IMR-90 (cell line): ENCODE measurements at regions not wholly inside any gene's neighbourhood (a gene's known extent, or its start where the extent isn't known, plus 50 kb on each side); places are given as distances from the start of the nearest gene placed in this dataset.
A peak's percentile ranks its signal among the peaks of the same experiment; 100 is the strongest.

ENCODE experiments used
- ATAC-seq: fragments of 200-7000 bp; cut with Tn5 transposase; 2 replicates; pipeline ENCODE4 v1.9.1; 2020; ENCODE audit warnings: low read depth, mild to moderate bottlenecking, moderate library complexity
- BruUV-seq: library from RNA; stranded (reverse); fragments of 400-500 nt; replicated peaks from 2 replicates; lab custom pipeline; 2021; lab: Mats Ljungman, UMichigan
- CTCF ChIA-PET: fragments of 300-600 bp; formaldehyde crosslinking; extraction: SDS; loops from one replicate; lab custom pipeline; 2021; ENCODE audit warnings: antibody characterized with exemption; lab: Yijun Ruan, JAX
- POLR2A ChIA-PET: fragments of 300-600 bp; sonication (Branson Sonifier 250); formaldehyde crosslinking; loops from one replicate; lab custom pipeline; 2022; ENCODE audit warnings: antibody characterized with exemption; ENCODE audit not compliant: unreplicated experiment; lab: Charles Lee
- DNase-seq: peaks from one replicate; pipeline ENCODE4 v3.0.0; 2013
- H2AFZ ChIP-seq: replicated peaks from 2 replicates; pipeline ENCODE3; 2013; ENCODE audit warnings: low read length, mild to moderate bottlenecking; ENCODE audit not compliant: poor library complexity
- H2AK5ac ChIP-seq: 2 replicates; pipeline ENCODE4 v1.6.1; 2013; ENCODE audit warnings: low read depth, low read length, inconsistent platforms
- H2AK9ac ChIP-seq: replicated peaks from 2 replicates; pipeline ENCODE3; 2013; ENCODE audit warnings: mild to moderate bottlenecking, low read depth, low read length, moderate library complexity; ENCODE audit not compliant: poor library complexity
- H2BK120ac ChIP-seq: 2 replicates; pipeline ENCODE4 v1.6.1; 2013; ENCODE audit warnings: low read depth, low read length, inconsistent platforms
- H2BK15ac ChIP-seq: 3 replicates; pipeline ENCODE4 v1.6.1; 2013; ENCODE audit warnings: low read depth, low read length, inconsistent platforms
- H2BK20ac ChIP-seq: 2 replicates; pipeline ENCODE4 v1.6.1; 2013; ENCODE audit warnings: low read depth, mild to moderate bottlenecking, inconsistent platforms, low read length, moderate library complexity
- H2BK5ac ChIP-seq: 2 replicates; pipeline ENCODE4 v1.6.1; 2013; ENCODE audit warnings: mild to moderate bottlenecking, low read depth, low read length, inconsistent platforms; ENCODE audit not compliant: poor library complexity, severe bottlenecking
- H3K14ac ChIP-seq: replicated peaks from 2 replicates; pipeline ENCODE4 v1.6.1; 2013; ENCODE audit warnings: low read depth, low read length, inconsistent platforms
- H3K18ac ChIP-seq: 2 replicates; pipeline ENCODE4 v1.6.1; 2013; ENCODE audit warnings: low read depth, low read length, control low read depth
- H3K23ac ChIP-seq: 2 replicates; pipeline ENCODE4 v1.6.1; 2013; ENCODE audit warnings: low read depth, low read length, inconsistent platforms
- H3K27ac ChIP-seq: 2 replicates; pipeline ENCODE4 v1.5.1; 2013; ENCODE audit warnings: mild to moderate bottlenecking, control low read depth, low read length; ENCODE audit not compliant: insufficient read depth
- H3K27me3 ChIP-seq: 2 replicates; pipeline ENCODE4 v1.6.1; 2013; ENCODE audit warnings: low read length; ENCODE audit not compliant: control insufficient read depth, insufficient read depth
- H3K36me3 ChIP-seq: 2 replicates; pipeline ENCODE4 v1.6.1; 2013; ENCODE audit warnings: low read length, mixed read lengths; ENCODE audit not compliant: control insufficient read depth, insufficient read depth
- H3K4ac ChIP-seq: 2 replicates; pipeline ENCODE4 v1.6.1; 2013; ENCODE audit warnings: low read depth, low read length, inconsistent platforms
- H3K4me1 ChIP-seq: 2 replicates; pipeline ENCODE4 v1.6.1; 2013; ENCODE audit warnings: low read length, mixed read lengths; ENCODE audit not compliant: control insufficient read depth, insufficient read depth
- H3K4me2 ChIP-seq: 2 replicates; pipeline ENCODE4 v1.6.1; 2013; ENCODE audit warnings: low read depth, mild to moderate bottlenecking, control low read depth, low read length, moderate library complexity
- H3K4me3 ChIP-seq: 2 replicates; pipeline ENCODE4 v1.5.1; 2013; ENCODE audit warnings: low read depth, mild to moderate bottlenecking, control low read depth, low read length, moderate library complexity; ENCODE audit not compliant: insufficient read depth
- H3K56ac ChIP-seq: 2 replicates; pipeline ENCODE4 v1.6.1; 2013; ENCODE audit warnings: low read length, inconsistent platforms; ENCODE audit not compliant: insufficient read depth; ENCODE audit errors: extremely low read depth
- H3K79me1 ChIP-seq, 2 experiments: 2 replicates each; pipeline ENCODE4 v1.6.1; 2013; ENCODE audit warnings: low read length in 2 of 2, inconsistent platforms in 1 of 2, low read depth in 1 of 2
- H3K9ac ChIP-seq: 2 replicates; pipeline ENCODE4 v1.6.1; 2013; ENCODE audit warnings: low read depth, low read length, control low read depth
- H3K9me1 ChIP-seq: 2 replicates; pipeline ENCODE4 v1.6.1; 2013; ENCODE audit warnings: low read length, inconsistent platforms; ENCODE audit not compliant: insufficient read depth
- H3K9me3 ChIP-seq: 2 replicates; pipeline ENCODE4 v1.6.1; 2013; ENCODE audit warnings: low read length; ENCODE audit not compliant: control insufficient read depth, insufficient read depth
- H4K20me1 ChIP-seq: 2 replicates; pipeline ENCODE4 v1.6.1; 2013; ENCODE audit warnings: low read length, inconsistent platforms; ENCODE audit not compliant: insufficient read depth
- H4K5ac ChIP-seq: 2 replicates; pipeline ENCODE4 v1.6.1; 2013; ENCODE audit warnings: mild to moderate bottlenecking, low read depth, low read length, control low read depth
- H4K8ac ChIP-seq, 2 experiments: 2 replicates each; pipeline ENCODE4 v1.6.1; 2013; ENCODE audit warnings: low read depth in 2 of 2, low read length in 2 of 2, control low read depth in 1 of 2, inconsistent platforms in 1 of 2
- H4K91ac ChIP-seq: 2 replicates; pipeline ENCODE4 v1.6.1; 2013; ENCODE audit warnings: low read depth, low read length, inconsistent platforms; ENCODE audit not compliant: insufficient read depth
- BHLHE40 ChIP-seq: fragments of 150-350 bp; IDR thresholded peaks from 2 replicates; pipeline ENCODE4 v1.6.1; 2016; ENCODE audit warnings: mild to moderate bottlenecking, low read depth, low read length
- CEBPB ChIP-seq: IDR thresholded peaks from 2 replicates; pipeline ENCODE4 v1.6.1; 2012; ENCODE audit warnings: low read depth, low read length, improper control_type of control experiment
- RFX5 ChIP-seq: IDR thresholded peaks from 2 replicates; pipeline ENCODE4 v1.8.0; 2012; ENCODE audit warnings: low read depth, mild to moderate bottlenecking, low read length, moderate library complexity
- WGBS, 2 experiments: methylation state at CpG; one replicate each; pipeline versions ENCODE4 v1.1.5 to v1.1.7; 2013; ENCODE audit warnings: missing lambda C conversion rate in 2 of 2; ENCODE audit not compliant: insufficient read length in 1 of 2; ENCODE audit errors: extremely low coverage in 2 of 2; 5-methylcytosine and 5-hydroxymethylcytosine counted together
- dilution Hi-C: fragments of 300-500 bp; cut with HindIII; formaldehyde crosslinking; loops from one replicate; pipeline ENCODE4 v1.14.3; 2018; ENCODE audit warnings: low sequenced_read_pairs; ENCODE audit not compliant: unreplicated experiment
- in situ Hi-C: fragments of 300-500 bp; cut with MboI; formaldehyde crosslinking; loops from 3 replicates; pipeline ENCODE4 v1.14.3; 2019; ENCODE audit warnings: low sequenced_read_pairs, inconsistent platforms, mixed read lengths
- intact Hi-C: fragments of 100-400 bp; cut with micrococcal nuclease; formaldehyde crosslinking; loops from 2 replicates; pipeline ENCODE4 v1.10.0; 2022

DNA sequence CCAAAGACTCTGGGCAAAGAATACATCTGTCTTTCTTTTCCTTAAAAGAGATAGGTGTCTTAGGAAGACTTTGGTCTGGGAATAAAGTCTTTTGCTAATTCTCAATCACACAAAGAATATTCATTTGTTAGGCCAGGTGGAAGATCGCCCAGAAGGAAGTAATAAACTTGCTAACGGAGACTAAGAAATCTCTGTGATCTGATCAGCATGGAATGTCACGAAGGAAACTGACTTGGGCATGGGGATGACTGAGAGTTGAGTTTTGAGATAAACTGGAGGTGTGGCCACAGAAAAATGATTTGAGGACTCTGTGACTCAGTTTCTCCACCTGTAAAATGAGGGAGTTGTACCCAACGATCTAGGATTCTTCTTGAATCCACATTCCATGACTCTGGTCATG is 161.1 kb upstream of the SVIL start:
- peak overlapping the region; percentile 91 for H2BK120ac ChIP-seq
- peak overlapping the region; percentile 32; the same call in 1 of the 2 replicates for H3K56ac ChIP-seq
- no peak overlapping the region for H3K27ac ChIP-seq
- peak overlapping the region; percentile 85; the same call in 1 of the 2 replicates for H3K4ac ChIP-seq
- H3K27me3 ChIP-seq: no peaks in the 10 kb centered on the region
- no peak overlapping the region for H3K4me3 ChIP-seq
- no peak overlapping the region for H3K4me2 ChIP-seq
- intact Hi-C loops (no loop called here), in situ Hi-C loops (no loop called here), dilution Hi-C loops (no loop called here)
- H4K8ac ChIP-seq: peak overlapping the region; percentile 34 to 69; a peak in 2 of 4 replicates
- 80% methylated on average over 2 of the region's 4 CpGs; no CpG with 5 or more reads in 1 of the 2 experiments for WGBS, 2 experiments
- peak overlapping the region; percentile 93; the same call in 2 of the 3 replicates for H2BK15ac ChIP-seq
- H3K36me3 ChIP-seq: no peaks in the 10 kb centered on the region
- no peak overlapping the region for H2AFZ ChIP-seq
- peaks cover 4% of the 10 kb centered on the region for H3K9me1 ChIP-seq
- H4K20me1 ChIP-seq: no peaks in the 10 kb centered on the region
- CTCF ChIA-PET: no interaction called here
- peak overlapping the region; percentile 83; the same call in 1 of the 2 replicates for H4K5ac ChIP-seq
- TF ChIP-seq RFX5 (no peak), BHLHE40 (no peak), CEBPB (no peak)
- peak; percentile 34 for DNase-seq
- peak overlapping the region; percentile 12 for H2AK9ac ChIP-seq
- H3K23ac ChIP-seq: peak overlapping the region; percentile 50; the same call in 1 of the 2 replicates
- H3K9me3 ChIP-seq: no peaks in the 10 kb centered on the region
- H3K4me1 ChIP-seq: peaks cover 11% of the 10 kb centered on the region
- POLR2A ChIA-PET: no interaction called here
- peak overlapping the region; percentile 61; the same call in 1 of the 2 replicates for H3K14ac ChIP-seq
- H3K79me1 ChIP-seq: no peaks in the 10 kb centered on the region
- no TSS peak for BruUV-seq
- peak overlapping the region; percentile 93; the same call in 1 of the 2 replicates for H3K18ac ChIP-seq
- peak overlapping the region; percentile 87 for H2BK5ac ChIP-seq
- H2AK5ac ChIP-seq: peak overlapping the region; percentile 87
- peak overlapping the region; percentile 93 for H4K91ac ChIP-seq
- peak overlapping the region; percentile 77 for H2BK20ac ChIP-seq
- no peak for ATAC-seq
- no peak overlapping the region for H3K9ac ChIP-seq
